OCI-LY7 (cell line): ENCODE measurements at regions not wholly inside any gene's neighbourhood (a gene's known extent, or its start where the extent isn't known, plus 50 kb on each side); places are given as distances from the start of the nearest gene placed in this dataset.

Experiments used
- BruUV-seq: library from RNA; stranded (reverse); fragments of 400-500 nt; replicated peaks from 2 replicates; lab custom pipeline; 2021; lab: Mats Ljungman, UMichigan
- CTCF ChIA-PET: fragments of 300-600 bp; sonication (Branson Sonifier 250); formaldehyde crosslinking; loops from one replicate; lab custom pipeline; 2022; ENCODE audit warnings: antibody characterized with exemption; ENCODE audit not compliant: unreplicated experiment; lab: Charles Lee
- POLR2A ChIA-PET: fragments of 300-600 bp; sonication (Branson Sonifier 250); formaldehyde crosslinking; loops from one replicate; lab custom pipeline; 2022; ENCODE audit warnings: antibody characterized with exemption; lab: Charles Lee
- DNase-seq: peaks from one replicate; pipeline ENCODE4 v3.0.0-alpha.2; 2015; ENCODE audit warnings: low spot score
- H2AFZ ChIP-seq: fragments of 200-600 bp; sonication (generic), shearing (Covaris generic); 2 replicates; pipeline ENCODE4 v1.6.1; 2014; ENCODE audit warnings: mild to moderate bottlenecking, antibody characterized with exemption, low read length, moderate library complexity
- H3K27ac ChIP-seq: fragments of 200-600 bp; sonication (generic); 2 replicates; pipeline ENCODE4 v1.5.1; 2014; ENCODE audit warnings: mixed run types, low read depth, mild to moderate bottlenecking, moderate library complexity, low read length, inconsistent platforms; ENCODE audit not compliant: poor library complexity, severe bottlenecking
- H3K36me3 ChIP-seq: fragments of 200-600 bp; sonication (generic); 2 replicates; pipeline ENCODE4 v1.6.1; 2014; ENCODE audit warnings: mild to moderate bottlenecking, antibody characterized with exemption, low read length, moderate library complexity, mixed read lengths; ENCODE audit not compliant: insufficient read depth
- H3K4me1 ChIP-seq: fragments of 200-600 bp; sonication (generic); 2 replicates; pipeline ENCODE4 v1.5.1; 2014; ENCODE audit warnings: mild to moderate bottlenecking, low read length; ENCODE audit not compliant: insufficient read depth, poor library complexity, severe bottlenecking
- H3K4me2 ChIP-seq: fragments of 200-600 bp; sonication (generic); 2 replicates; pipeline ENCODE4 v1.6.1; 2014; ENCODE audit warnings: mild to moderate bottlenecking, low read length
- H3K4me3 ChIP-seq: fragments of 200-600 bp; sonication (generic); 2 replicates; pipeline ENCODE4 v1.5.1; 2014; ENCODE audit warnings: mild to moderate bottlenecking, low read depth, low read length; ENCODE audit not compliant: poor library complexity, severe bottlenecking
- H3K79me2 ChIP-seq: fragments of 200-600 bp; sonication (generic); 2 replicates; pipeline ENCODE4 v1.6.1; 2016; ENCODE audit warnings: low read depth, mild to moderate bottlenecking, low read length, moderate library complexity, mixed read lengths; ENCODE audit not compliant: insufficient read depth
- H3K9me2 ChIP-seq: fragments of 200-600 bp; sonication (generic); 2 replicates; pipeline ENCODE4 v1.6.1; 2016; ENCODE audit warnings: mild to moderate bottlenecking, low read length, mixed read lengths; ENCODE audit not compliant: insufficient read depth
- H3K9me3 ChIP-seq: fragments of 200-600 bp; sonication (generic); 2 replicates; pipeline ENCODE4 v1.6.1; 2014; ENCODE audit warnings: mild to moderate bottlenecking, mixed run types, low read length, mixed read lengths
- H4K20me1 ChIP-seq: fragments of 200-600 bp; sonication (generic); 2 replicates; pipeline ENCODE4 v1.6.1; 2014; ENCODE audit warnings: mild to moderate bottlenecking, antibody characterized with exemption, low read length, moderate library complexity, mixed read lengths; ENCODE audit not compliant: insufficient read depth
- EZH2phosphoT487 ChIP-seq: fragments of 200-600 bp; sonication (generic); IDR thresholded peaks from 2 replicates; pipeline ENCODE4 v1.6.1; 2018; ENCODE audit warnings: low read depth, borderline replicate concordance, mild to moderate bottlenecking, mixed run types, antibody characterized with exemption, low read length, moderate library complexity, mixed read lengths
- intact Hi-C: fragments of 100-400 bp; cut with micrococcal nuclease; formaldehyde crosslinking; loops from one replicate; pipeline ENCODE4 v1.10.0; 2022; ENCODE audit not compliant: unreplicated experiment
- TF ChIP-seq, protein P1 (sequence below): fragments of 200-600 bp; sonication (generic); conservative IDR thresholded peaks from 2 replicates; pipeline ENCODE4 v1.5.1; 2014; ENCODE audit warnings: mild to moderate bottlenecking, antibody characterized with exemption, low read length, moderate library complexity, mixed read lengths

DNA sequence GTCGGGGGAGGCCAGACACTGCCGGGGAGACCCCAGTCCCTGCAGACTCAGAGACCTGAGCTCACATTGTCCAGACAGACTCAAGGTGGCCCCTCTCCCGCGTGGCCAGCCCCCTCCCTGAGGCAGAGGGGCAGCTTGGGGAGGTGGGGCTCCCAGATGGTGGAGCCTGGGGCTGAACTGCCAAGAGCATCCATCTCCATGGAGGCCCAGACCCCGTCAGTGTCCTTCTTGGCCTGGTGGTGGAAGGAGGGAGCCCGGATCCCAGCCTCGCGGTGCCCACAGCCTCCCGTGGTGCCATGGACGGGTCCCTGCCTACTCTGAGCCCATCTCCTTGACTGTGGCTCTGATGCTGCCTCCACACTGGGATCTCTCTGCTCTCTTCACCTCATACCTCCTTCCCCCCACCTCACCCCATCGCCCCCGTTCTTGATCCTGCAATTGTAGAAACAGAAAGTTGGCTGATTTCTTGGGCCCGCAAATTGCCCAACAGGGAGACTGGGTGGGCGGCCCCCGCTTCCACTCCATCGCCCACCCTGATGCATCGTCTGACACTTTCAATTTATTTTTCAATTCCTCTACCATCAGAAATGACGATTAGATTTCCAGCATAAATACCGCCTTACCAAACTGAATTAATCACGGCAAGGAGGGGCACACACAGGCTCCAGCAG lies 348.9 kb downstream of the MATN1 start:
- TF ChIP-seq, protein P1, sequence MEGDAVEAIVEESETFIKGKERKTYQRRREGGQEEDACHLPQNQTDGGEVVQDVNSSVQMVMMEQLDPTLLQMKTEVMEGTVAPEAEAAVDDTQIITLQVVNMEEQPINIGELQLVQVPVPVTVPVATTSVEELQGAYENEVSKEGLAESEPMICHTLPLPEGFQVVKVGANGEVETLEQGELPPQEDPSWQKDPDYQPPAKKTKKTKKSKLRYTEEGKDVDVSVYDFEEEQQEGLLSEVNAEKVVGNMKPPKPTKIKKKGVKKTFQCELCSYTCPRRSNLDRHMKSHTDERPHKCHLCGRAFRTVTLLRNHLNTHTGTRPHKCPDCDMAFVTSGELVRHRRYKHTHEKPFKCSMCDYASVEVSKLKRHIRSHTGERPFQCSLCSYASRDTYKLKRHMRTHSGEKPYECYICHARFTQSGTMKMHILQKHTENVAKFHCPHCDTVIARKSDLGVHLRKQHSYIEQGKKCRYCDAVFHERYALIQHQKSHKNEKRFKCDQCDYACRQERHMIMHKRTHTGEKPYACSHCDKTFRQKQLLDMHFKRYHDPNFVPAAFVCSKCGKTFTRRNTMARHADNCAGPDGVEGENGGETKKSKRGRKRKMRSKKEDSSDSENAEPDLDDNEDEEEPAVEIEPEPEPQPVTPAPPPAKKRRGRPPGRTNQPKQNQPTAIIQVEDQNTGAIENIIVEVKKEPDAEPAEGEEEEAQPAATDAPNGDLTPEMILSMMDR = no peak
- TF ChIP-seq EZH2phosphoT487 = no peak
- intact Hi-C loops = no loop called here
- H3K79me2 ChIP-seq = no peaks in the 10 kb centered on the region
- no peaks in the 10 kb centered on the region for H3K9me2 ChIP-seq
- H3K9me3 ChIP-seq = no peaks in the 10 kb centered on the region
- H3K36me3 ChIP-seq = no peaks in the 10 kb centered on the region
- H3K4me2 ChIP-seq = no peak overlapping the region
- no peak overlapping the region for H3K27ac ChIP-seq
- H4K20me1 ChIP-seq = no peaks in the 10 kb centered on the region
- no peaks in the 10 kb centered on the region for H3K4me1 ChIP-seq
- H3K4me3 ChIP-seq = no peak overlapping the region
- POLR2A ChIA-PET = interaction anchor here (0.5 kb wide), 1 partner anchor 17 kb away, joined by 3 read pairs; no protein-coding TSS in a partner anchor
- no TSS peak for BruUV-seq
- CTCF ChIA-PET = no interaction called here
- no peak for DNase-seq
- H2AFZ ChIP-seq = no peak overlapping the region

- Histone ChIP-seq H4K20me1 (no peaks in the 10 kb centered on the region), H3K4me2 (no peak overlapping the region), H3K79me2 (no peaks in the 10 kb centered on the region), H3K36me3 (no peaks in the 10 kb centered on the region), H2AFZ (no peak overlapping the region), H3K9me2 (no peaks in the 10 kb centered on the region), H3K4me3 (no peak overlapping the region), H3K27ac (no peak overlapping the region), H3K9me3 (no peaks in the 10 kb centered on the region), H3K4me1 (no peaks in the 10 kb centered on the region)
- ChIA-PET POLR2A (interaction anchor here (0.5 kb wide), 1 partner anchor 16 kb away, joined by 3 read pairs; no protein-coding TSS in a partner anchor), CTCF (no interaction called here)
- no TSS peak for BruUV-seq
- TF ChIP-seq, protein P1 = no peak
- DNase-seq = no peak
- intact Hi-C loops = no loop called here
These were observed 349.6 kb downstream of the MATN1 start for GRCh38 chr1:30373471-30374399.
